Gastroesophageal sphincter (tissue), 4 donors: ENCODE measurements at regions not wholly inside any gene's neighbourhood (a gene's known extent, or its start where the extent isn't known, plus 50 kb on each side); places are given as distances from the start of the nearest gene placed in this dataset.

Experiments used
- ATAC-seq: fragments of 150-250 bp; one replicate; pipeline ENCODE4 v1.9.1; 2016; ENCODE audit warnings: mild to moderate bottlenecking, moderate library complexity
- H3K27ac ChIP-seq, 4 donors: fragments of 200-600 bp; sonication (generic) in 3 of 4; 1 replicate in 3 of 4; 2 replicates in 1 of 4; pipeline ENCODE4 v1.5.1; 2016 to 2019
- H3K27me3 ChIP-seq: fragments of 200-600 bp; sonication (generic); one replicate; pipeline ENCODE4 v1.5.1; 2019
- H3K36me3 ChIP-seq, 2 donors: fragments of 200-600 bp; sonication (generic); one replicate each; pipeline ENCODE4 v1.5.1; 2019; ENCODE audit warnings: control low read depth in 1 of 2
- H3K4me1 ChIP-seq, 3 donors: fragments of 200-600 bp; sonication (generic); 1 replicate in 2 of 3; 2 replicates in 1 of 3; pipeline ENCODE4 v1.5.1; 2016 to 2019; ENCODE audit warnings: control low read depth in 2 of 3
- H3K4me3 ChIP-seq, 2 donors: fragments of 200-600 bp; sonication (generic); one replicate each; pipeline ENCODE4 v1.5.1; 2019; ENCODE audit warnings: mild to moderate bottlenecking in 1 of 2, moderate library complexity in 1 of 2
- H3K9me3 ChIP-seq, 3 donors: fragments of 200-600 bp; sonication (generic); one replicate each; pipeline ENCODE4 v1.5.1; 2017 to 2019; ENCODE audit warnings: control low read depth in 2 of 3
- EP300 ChIP-seq: sonication (generic); formaldehyde crosslinking; IDR thresholded peaks from one replicate; pipeline ENCODE4 v1.6.1; 2017; ENCODE audit warnings: antibody characterized with exemption, mild to moderate bottlenecking
- POLR2A ChIP-seq, 2 donors: fragments of 450-650 bp; IDR thresholded peaks; one replicate each; pipeline ENCODE4 v1.6.1; 2017; ENCODE audit warnings: antibody characterized with exemption in 2 of 2, mild to moderate bottlenecking in 2 of 2, moderate library complexity in 1 of 2
- POLR2AphosphoS5 ChIP-seq: sonication (generic); formaldehyde crosslinking; IDR thresholded peaks from one replicate; pipeline ENCODE4 v1.6.1; 2017; ENCODE audit warnings: antibody characterized with exemption
- WGBS, 2 donors: methylation state at CpG; one replicate each; pipeline ENCODE4 v1.1.5; 2018; ENCODE audit warnings: low coverage in 1 of 2; 5-methylcytosine and 5-hydroxymethylcytosine counted together
- TF ChIP-seq, protein P1 (sequence below), 4 experiments: fragments of 200-600 bp in 2 of 4; fragments of 450-650 bp in 2 of 4; sonication (generic) in 1 of 4; IDR thresholded peaks; one replicate each; pipeline ENCODE4 v1.5.1; 2017 to 2019; ENCODE audit warnings: antibody characterized with exemption in 4 of 4, mild to moderate bottlenecking in 2 of 4, moderate library complexity in 2 of 4

DNA sequence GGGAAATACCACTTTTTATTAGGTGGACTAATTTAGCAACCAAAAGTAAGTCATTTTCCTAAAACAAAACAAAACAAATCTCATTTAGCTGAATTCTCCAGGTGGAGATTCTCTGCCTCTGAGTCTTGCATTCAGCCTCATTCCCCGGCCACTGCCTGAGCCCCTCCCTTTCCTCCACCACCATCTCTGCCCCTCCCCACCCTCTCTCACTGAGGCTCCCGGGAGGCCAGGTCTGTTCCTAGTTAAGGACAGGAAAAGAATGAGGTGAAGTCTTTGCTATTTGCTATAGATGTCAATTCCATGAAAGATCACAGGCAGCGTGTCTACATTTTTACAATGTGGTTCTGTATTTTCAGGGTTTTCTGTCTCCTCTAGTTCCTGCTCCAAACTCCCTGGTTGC lies 83.0 kb upstream of the SOX11 start:
- no peaks in the 10 kb centered on the region for H3K36me3 ChIP-seq
- no peak for TF ChIP-seq POLR2AphosphoS5
- TF ChIP-seq POLR2A (IDR thresholded peaks at IDR 0.05) = no peak
- TF ChIP-seq EP300 = no peak
- TF ChIP-seq, protein P1, sequence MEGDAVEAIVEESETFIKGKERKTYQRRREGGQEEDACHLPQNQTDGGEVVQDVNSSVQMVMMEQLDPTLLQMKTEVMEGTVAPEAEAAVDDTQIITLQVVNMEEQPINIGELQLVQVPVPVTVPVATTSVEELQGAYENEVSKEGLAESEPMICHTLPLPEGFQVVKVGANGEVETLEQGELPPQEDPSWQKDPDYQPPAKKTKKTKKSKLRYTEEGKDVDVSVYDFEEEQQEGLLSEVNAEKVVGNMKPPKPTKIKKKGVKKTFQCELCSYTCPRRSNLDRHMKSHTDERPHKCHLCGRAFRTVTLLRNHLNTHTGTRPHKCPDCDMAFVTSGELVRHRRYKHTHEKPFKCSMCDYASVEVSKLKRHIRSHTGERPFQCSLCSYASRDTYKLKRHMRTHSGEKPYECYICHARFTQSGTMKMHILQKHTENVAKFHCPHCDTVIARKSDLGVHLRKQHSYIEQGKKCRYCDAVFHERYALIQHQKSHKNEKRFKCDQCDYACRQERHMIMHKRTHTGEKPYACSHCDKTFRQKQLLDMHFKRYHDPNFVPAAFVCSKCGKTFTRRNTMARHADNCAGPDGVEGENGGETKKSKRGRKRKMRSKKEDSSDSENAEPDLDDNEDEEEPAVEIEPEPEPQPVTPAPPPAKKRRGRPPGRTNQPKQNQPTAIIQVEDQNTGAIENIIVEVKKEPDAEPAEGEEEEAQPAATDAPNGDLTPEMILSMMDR (IDR thresholded peaks at IDR 0.05) = no peak
- no peak for ATAC-seq
- H3K27me3 ChIP-seq = peaks cover 7% of the 10 kb centered on the region
- peaks cover 0 to 17% (median 0%) of the 10 kb centered on the region in 3 donors for H3K9me3 ChIP-seq
- no peak overlapping the region for H3K4me3 ChIP-seq
- H3K4me1 ChIP-seq = no peaks in the 10 kb centered on the region
- WGBS, 2 donors = 19 to 32% methylated on average over 3 of the region's 3 CpGs
- H3K27ac ChIP-seq = no peak overlapping the region

GRCh38 chr2:5612666-5613065 lies 79.5 kb upstream of the SOX11 start:
- H3K36me3 ChIP-seq = no peaks in the 10 kb centered on the region
- no peak for ATAC-seq
- peaks cover 0 to 17% (median 0%) of the 10 kb centered on the region in 3 donors for H3K9me3 ChIP-seq
- peaks cover 7% of the 10 kb centered on the region for H3K27me3 ChIP-seq
- no peak overlapping the region for H3K4me3 ChIP-seq
- no peak for TF ChIP-seq EP300
- TF ChIP-seq POLR2AphosphoS5 = no peak
- TF ChIP-seq, protein P1 (IDR thresholded peaks at IDR 0.05) = no peak
- no peak for TF ChIP-seq POLR2A (IDR thresholded peaks at IDR 0.05)
- whole genome bisulfite sequencing, 2 donors = 75% methylated on average over 2 of the region's 3 CpGs; no CpG with 5 or more reads in 1 of the 2 donors
- H3K4me1 ChIP-seq = no peaks in the 10 kb centered on the region
- H3K27ac ChIP-seq = no peak overlapping the region

DNA sequence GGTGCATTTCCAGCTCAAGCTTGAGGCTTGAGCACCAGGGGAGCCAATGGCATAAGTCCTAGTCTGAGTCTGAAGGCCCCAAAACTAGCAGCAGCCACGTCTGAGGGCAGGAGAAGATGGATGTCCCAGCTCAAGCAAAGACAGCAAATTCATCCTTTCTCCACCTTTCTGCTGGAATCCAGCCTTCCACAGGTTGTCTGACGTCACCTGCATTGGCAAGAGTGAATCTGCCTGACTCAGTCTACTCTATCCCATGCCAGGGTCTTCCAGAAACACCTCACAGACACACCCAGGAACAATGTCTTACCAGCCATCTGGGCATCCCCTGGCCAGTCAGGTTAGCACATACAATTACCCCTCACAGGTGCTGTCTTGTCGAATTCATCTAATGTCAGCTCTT lies 76.2 kb upstream of the SOX11 start:
- Histone ChIP-seq H3K27ac (no peak overlapping the region), H3K36me3 (no peaks in the 10 kb centered on the region), H3K27me3 (peaks cover 11% of the 10 kb centered on the region), H3K9me3 (peaks cover 0 to 7% (median 0%) of the 10 kb centered on the region in 3 donors), H3K4me1 (no peaks in the 10 kb centered on the region), H3K4me3 (no peak overlapping the region)
- no peak for ATAC-seq
- TF ChIP-seq EP300 = no peak
- no peak for TF ChIP-seq POLR2A (IDR thresholded peaks at IDR 0.05)
- TF ChIP-seq, protein P1 (IDR thresholded peaks at IDR 0.05) = no peak
- WGBS, 2 donors = 100% methylated on average over 2 of the region's 3 CpGs; no CpG with 5 or more reads in 1 of the 2 donors

DNA sequence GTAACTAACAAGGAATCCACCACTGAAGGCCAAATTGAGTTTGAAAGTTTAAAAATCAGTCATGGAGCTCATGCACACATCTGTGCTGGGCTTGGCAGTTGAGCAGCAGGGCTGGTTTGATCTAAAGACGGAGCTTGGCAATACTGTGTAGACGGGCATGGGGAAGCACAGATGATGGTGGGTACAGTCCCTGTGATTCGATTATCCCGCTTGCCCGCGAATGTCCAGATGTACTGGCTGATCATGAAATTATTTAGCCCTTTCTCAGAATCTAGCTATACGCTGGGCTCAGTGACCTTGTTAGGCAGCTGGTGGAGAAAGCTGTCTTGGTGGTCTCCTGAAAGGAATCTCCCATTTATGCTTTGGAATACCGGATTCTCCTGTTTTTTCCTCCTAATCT lies 74.8 kb upstream of the SOX11 start:
- WGBS, 2 donors = 86 to 93% methylated on average over 5 to 6 of the region's 8 CpGs
- H3K27ac ChIP-seq = no peak overlapping the region
- no peaks in the 10 kb centered on the region for H3K36me3 ChIP-seq
- no peak overlapping the region for H3K4me3 ChIP-seq
- peaks cover 13% of the 10 kb centered on the region for H3K27me3 ChIP-seq
- H3K4me1 ChIP-seq = no peaks in the 10 kb centered on the region
- no peak for ATAC-seq
- H3K9me3 ChIP-seq = no peaks in the 10 kb centered on the region
- TF ChIP-seq, protein P1 (IDR thresholded peaks at IDR 0.05) = no peak
- TF ChIP-seq EP300 (no peak), POLR2AphosphoS5 (no peak), POLR2A (IDR thresholded peaks at IDR 0.05) (no peak)

DNA sequence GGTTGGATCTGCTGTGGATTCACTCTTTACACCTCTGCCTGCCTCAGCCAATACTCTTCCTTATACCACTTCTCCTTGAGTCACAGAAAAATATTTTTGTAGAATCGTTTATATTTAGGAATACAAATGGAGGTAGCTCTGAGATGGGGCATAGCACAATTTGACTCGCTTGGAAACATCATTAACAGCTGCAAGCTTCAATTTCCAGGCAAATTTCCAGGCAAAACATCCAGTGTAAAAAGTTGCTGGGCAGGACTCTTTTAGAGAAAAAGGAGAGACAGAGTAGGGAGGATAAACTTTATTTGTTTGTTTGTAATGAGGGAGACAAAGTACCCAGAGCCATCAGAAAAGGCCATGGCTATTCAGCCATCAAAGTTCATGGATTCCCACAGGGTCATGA lies 74.4 kb upstream of the SOX11 start:
- H3K27me3 ChIP-seq = peaks cover 10% of the 10 kb centered on the region
- ATAC-seq = no peak
- H3K27ac ChIP-seq = no peak overlapping the region
- WGBS, 2 donors = 44 to 65% methylated on average over 2 of the region's 2 CpGs
- TF ChIP-seq POLR2A (IDR thresholded peaks at IDR 0.05) = no peak
- TF ChIP-seq POLR2AphosphoS5 = no peak
- TF ChIP-seq, protein P1 (IDR thresholded peaks at IDR 0.05) = no peak
- no peak for TF ChIP-seq EP300
- H3K9me3 ChIP-seq = no peaks in the 10 kb centered on the region
- H3K4me3 ChIP-seq = no peak overlapping the region
- no peaks in the 10 kb centered on the region for H3K36me3 ChIP-seq
- H3K4me1 ChIP-seq = no peaks in the 10 kb centered on the region
